GM21526 (cell line): ENCODE measurements at regions not wholly inside any gene's neighbourhood (a gene's known extent, or its start where the extent isn't known, plus 50 kb on each side); places are given as distances from the start of the nearest gene placed in this dataset.
A peak's percentile ranks its signal among the peaks of the same experiment; 100 is the strongest.

ENCODE experiments used
- ATAC-seq: cut with Tn5 transposase; IDR thresholded peaks from one replicate; pipeline ENCODE4 v1.9.1; 2021; ENCODE audit warnings: moderate library complexity; ENCODE audit not compliant: unreplicated experiment, low FRiP score

DNA sequence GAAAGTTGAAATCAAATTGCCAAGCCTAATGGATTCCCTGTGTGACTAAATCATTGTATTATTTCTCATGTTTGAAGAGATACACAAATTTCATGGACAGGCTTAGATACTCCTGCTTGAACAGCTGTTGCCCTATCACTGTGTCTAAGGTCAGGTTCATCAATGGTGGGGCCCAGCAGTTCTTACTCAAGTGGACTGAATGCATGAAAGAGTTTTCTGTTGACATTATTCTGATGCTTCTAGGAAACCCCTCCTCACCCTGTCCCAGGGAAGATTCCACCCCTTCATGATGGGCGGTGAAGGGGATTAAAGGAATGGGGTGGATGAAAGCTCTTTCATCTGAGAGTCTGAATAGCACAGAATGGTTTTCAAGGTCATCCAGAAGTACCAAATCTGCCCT, 148.8 kb downstream of the INO80D start:
- no peak for ATAC-seq

- no peak for ATAC-seq
Measured at GRCh38 chr2:205936446-205936845, 149.5 kb downstream of the INO80D start.

GRCh38 chr2:205934443-205934842, 151.5 kb downstream of the INO80D start:
- ATAC-seq, result no peak

GRCh38 chr2:205932861-205933260, 153.1 kb downstream of the INO80D start:
- no peak for ATAC-seq

DNA sequence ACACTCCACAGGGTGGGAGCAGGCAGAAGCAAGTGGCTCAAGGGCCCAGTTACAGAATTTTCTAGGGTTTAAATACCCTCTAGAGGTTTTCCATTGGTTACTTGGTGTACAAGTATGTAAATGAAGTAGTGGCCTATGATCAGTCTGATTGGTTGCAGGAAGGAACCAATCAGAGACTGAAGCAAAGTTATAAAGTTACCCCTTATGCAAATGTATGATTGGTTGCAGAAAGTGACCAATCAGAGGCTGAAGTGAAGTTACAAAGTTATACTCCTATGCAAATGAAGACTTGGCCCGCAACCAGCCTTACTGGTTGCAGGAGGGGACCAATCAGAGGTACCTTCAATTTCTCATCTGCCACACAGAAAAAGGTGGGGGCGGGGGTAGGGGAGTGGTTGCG, 154.6 kb downstream of the INO80D start:
- ATAC-seq, result no peak

GRCh38 chr2:205930209-205930608, 155.8 kb downstream of the INO80D start:
- ATAC-seq, result no peak

DNA sequence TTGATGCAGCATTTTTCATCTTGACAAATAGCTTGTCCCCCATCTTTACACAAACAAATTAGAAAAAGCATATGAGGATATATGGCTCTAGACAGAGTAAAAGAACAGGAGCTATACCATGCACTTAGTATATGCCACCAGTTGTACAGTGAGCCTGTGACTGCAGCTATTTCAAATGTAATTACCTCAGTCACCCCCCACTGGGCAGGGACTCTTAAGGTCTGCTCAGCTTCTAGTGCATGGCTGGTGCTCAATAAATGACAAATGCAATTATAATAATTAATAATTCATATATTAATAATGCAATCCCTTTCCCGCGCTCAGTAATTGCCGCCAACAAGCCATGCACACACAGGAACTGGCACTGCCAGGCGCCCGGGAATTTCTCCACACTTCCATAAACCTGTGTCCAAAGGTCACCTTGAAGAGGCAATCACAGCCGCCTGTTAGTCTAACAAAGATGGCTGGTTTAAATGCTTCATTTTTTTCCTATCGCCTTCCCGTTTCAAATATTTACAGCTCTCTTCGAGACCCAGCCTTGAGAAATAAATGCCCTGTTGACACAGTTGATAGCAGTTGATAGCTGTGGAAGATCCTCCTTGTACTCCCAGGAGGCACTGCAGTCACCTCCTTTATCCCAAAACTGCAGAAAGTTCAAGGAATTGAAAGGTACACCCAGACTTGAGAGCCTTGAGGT, 156.6 kb downstream of the INO80D start:
- no peak for ATAC-seq

DNA sequence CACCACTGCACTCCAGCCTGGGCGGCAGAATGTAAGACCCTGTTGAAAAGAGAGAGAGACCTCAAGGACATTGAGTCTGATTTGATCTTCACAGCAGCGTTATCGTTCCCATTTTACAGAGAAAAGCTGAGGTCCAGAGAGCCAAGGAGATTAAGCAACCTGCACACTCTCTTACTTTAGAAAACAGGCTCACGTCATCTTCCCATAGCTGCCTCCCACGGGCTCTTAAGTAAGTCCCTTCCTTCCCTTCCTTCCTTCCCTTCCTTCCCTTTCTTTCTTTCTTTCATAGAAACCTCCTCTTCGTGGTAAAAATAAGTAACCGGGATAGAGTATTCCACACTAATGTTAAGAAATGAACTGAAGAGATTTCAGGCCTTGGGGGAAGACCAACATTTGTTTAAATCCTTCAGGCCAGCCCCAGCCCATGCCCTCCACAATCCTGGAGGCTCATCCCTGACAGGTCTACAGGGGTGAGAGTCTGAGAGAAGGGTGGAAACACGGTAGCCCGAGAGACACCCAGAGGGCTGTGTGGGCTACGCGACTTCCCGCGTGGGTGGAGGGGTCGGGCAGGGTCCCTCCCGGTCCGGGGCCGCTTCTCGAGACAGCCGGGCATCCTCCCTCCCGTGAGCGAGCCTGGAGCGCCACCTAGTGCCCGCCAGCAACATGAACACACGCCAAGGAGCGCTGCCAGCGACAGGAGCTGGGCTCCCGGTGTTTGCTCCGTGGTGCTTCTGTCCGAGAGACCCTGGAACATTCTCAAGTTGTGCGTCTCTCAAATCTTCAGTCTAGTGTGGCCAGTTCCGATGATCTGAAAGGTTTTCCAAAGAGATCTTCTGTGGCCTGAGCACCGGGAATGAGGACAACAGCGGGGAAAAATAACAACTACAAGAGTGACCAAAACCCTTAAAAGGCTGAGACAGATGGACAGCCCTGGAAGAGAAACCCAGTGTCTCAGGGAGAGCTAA, 160.3 kb downstream of the INO80D start:
- ATAC-seq, result peak; percentile 92

DNA sequence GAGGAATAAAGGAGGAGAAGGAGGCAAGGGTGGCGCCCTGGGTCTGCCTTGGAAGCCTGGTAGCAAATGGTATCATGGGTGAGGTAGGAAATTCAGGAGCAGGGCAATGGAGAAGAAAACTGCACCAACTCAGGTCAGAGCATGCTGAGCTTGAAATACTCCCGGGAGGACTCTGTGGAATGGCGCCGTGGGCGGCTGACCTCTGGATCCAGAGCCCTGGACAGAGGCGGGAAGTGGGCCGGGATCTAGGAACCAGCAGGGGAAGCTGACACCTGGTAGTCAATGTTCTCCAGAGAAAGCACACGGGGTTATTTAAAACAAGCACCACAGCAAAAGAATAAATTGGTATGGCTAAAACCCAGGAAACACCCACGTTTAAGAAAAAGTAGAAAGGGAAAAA, 161.3 kb downstream of the INO80D start:
- no peak for ATAC-seq

DNA sequence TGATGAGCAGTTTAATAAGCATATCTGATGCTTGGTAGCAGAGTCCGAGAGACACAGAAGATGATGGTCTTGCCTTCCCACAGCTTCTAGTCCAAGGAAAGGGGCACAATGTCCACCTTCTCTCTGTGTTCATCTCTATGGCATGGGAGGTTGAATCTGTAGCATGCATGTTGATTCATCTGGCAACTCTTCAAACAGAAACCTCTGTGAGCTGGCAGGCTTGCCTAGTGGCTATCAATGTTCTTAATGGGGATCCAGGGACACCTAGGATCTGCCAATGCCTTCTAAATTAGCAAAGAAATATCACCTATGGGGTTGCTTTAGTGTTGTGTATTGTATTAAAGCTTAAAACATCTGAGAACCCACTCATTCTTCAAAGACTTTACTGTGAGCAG, 170.8 kb downstream of the INO80D start:
- no peak for ATAC-seq

DNA sequence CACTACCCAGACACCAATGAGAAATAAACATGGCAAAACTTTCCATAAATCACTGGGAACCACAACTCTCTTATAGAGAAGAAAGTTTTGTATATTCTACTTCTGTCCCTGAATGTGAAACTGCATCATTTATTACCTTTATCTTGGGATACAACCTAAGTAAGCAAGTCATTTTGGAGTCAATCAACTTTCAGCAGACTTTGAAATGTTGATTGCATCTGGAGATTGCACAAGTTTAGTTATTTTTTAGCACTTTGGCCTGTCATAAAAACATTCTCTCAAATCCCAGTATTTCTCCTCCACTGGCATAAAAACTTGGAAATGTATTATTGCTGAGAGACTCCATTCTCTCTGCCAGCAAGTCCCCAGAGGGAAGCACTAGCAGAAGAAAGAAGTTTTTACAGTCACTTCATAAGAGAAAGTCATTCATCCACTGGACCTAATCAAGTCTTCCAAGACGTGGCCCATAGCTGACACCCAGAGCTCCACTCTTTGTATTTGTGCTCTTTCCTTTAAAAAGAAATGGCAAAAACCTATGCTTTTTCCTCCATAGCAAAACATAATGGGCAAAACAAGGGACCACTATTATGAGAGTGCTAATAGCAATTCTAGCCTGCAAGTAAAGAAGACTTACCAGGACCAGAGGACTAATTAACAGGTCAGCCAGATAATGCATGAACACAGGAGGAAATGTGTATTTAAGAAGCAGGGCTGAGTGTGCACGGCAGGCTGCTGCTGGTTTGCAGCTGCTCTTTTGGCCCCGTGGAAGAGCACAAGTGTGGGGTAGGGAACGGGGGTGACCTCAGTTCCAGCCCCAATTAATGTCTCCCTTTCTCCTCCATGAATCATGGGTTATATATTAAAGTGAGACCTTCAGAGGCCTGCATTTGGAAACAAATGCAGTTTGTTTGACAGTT, 171.5 kb downstream of the INO80D start:
- ATAC-seq, result no peak

DNA sequence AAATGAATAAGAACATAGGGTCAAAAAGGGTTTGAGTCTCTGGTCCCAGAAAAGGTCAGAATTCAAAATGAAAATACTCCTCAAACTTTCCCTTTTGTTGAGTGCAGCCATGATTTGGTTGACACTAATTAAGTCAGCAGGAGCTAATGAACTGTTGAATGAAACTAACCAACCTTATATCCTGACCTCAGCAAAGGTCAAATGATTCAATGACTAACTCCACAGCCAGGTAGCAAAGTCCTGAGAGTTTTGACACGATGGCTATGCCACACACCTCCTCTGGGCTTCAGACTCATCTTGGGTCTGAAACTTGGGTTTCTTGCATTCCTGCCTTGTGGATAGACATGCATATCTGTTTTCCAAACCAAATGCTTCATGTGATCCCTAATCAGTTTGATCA, 172.3 kb downstream of the INO80D start:
- ATAC-seq, result no peak

- no peak for ATAC-seq
Measured at GRCh38 chr2:205911306-205911705, 174.7 kb downstream of the INO80D start.

DNA sequence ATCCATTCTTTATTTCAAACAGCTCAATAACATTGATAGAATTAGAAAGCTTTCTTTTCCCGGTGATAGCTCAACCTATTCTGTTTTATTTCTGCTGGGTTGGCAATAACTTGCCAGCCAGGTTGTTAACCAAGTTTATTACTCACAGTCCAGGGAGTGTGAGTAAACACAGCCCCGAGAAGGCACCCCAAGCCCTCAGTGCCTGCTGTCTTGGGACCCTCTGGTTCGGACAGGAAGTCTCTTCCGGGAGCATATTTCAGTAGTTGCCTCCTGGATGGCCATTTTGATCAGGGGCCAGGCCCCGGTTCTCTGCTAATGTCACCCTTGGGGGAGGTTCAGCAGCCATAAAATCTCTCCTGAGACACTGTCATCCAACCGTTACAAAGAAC, 176.8 kb downstream of the INO80D start:
- no peak for ATAC-seq

GRCh38 chr2:205908212-205909183, 177.5 kb downstream of the INO80D start:
- no peak for ATAC-seq

- ATAC-seq, result no peak
Measured at GRCh38 chr2:205906419-205906818, 179.6 kb downstream of the INO80D start.

GRCh38 chr2:205905576-205905975, 180.4 kb downstream of the INO80D start:
- ATAC-seq, result no peak

DNA sequence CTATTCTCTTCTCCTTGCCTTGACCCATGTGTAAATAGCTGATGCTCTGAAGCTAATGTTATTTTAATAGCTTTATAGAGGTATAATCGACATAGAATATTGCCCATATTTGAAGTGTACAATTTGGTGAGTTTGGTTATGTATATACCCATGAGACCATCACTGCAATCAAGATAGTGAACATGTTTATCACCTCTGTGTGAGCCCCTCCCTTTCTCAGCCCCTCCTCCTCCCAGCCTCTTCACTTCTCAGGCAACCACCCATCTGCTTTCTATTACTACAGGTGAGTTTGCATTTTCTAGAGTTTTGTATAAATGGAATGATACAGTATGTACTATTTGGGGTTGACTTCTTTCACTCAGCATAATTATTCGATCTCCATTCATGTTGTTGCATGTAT, 181.1 kb downstream of the INO80D start:
- no peak for ATAC-seq

DNA sequence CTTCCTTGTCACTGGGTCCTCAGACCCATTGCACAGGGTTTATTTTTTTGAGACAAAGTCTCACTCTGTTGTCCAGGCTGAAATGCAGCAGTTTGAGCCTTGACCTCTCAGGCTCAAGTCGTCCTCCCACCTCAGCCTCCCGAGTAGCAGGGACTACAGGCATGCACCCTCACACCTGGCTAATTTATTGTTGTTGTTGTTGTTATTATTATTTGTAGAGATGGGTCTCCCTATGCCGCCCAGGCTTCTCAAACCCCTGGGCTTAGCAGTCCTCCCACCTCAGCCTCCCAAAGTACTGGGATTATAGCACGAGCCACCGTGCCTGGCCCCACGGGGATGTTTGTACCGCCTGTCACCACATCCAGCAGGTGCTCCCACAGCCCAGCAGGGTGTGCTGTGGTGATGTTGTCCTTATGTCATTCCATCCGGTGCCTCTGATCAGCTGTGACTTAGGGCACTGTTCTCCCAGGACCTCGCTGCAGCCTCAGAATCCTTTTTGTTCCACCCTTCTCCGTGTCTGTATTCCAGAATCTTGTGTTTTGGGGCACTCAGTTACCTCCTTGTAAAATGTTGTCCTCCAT, 182.3 kb downstream of the INO80D start:
- peak; percentile 63 for ATAC-seq
